SK-N-SH (cell line): ENCODE measurements at regions not wholly inside any gene's neighbourhood (a gene's known extent, or its start where the extent isn't known, plus 50 kb on each side); places are given as distances from the start of the nearest gene placed in this dataset.

ENCODE experiments used
- EP300 ChIP-seq, 2 experiments: IDR thresholded peaks; 2 replicates each; pipeline versions ENCODE4 v1.4.0 to v1.6.1; 2012; ENCODE audit warnings: borderline replicate concordance in 1 of 2, low read depth in 1 of 2, low read length in 1 of 2
- EZH2phosphoT487 ChIP-seq: fragments of 200-600 bp; sonication (generic); IDR thresholded peaks from 2 replicates; pipeline ENCODE4 v1.6.1; 2017; ENCODE audit warnings: low read depth, mixed run types, mild to moderate bottlenecking, antibody characterized with exemption, moderate library complexity, borderline replicate concordance
- FOSL2 ChIP-seq: IDR thresholded peaks from 2 replicates; pipeline ENCODE4 v1.4.0; 2012; ENCODE audit warnings: low read depth, mild to moderate bottlenecking, moderate library complexity, borderline replicate concordance
- GATA2 ChIP-seq: sonication (generic); formaldehyde crosslinking; IDR thresholded peaks from 2 replicates; pipeline ENCODE4 v1.5.0; 2020; ENCODE audit warnings: mild to moderate bottlenecking, missing genetic modification reagents
- POLR2AphosphoS5 ChIP-seq: IDR thresholded peaks from 2 replicates; pipeline ENCODE4 v1.6.1; 2012; ENCODE audit warnings: low read depth, low read length
- RAD21 ChIP-seq: IDR thresholded peaks from 2 replicates; pipeline ENCODE4 v1.6.1; 2012; ENCODE audit warnings: mild to moderate bottlenecking, low read length
- SMC3 ChIP-seq: IDR thresholded peaks from 2 replicates; pipeline ENCODE4 v1.6.1; 2012; ENCODE audit warnings: low read depth, low read length, improper control_type of control experiment
- TAF1 ChIP-seq: IDR thresholded peaks from 2 replicates; pipeline ENCODE4 v1.6.1; 2012; ENCODE audit warnings: low read depth, mild to moderate bottlenecking, low read length, moderate library complexity, borderline replicate concordance
- TF ChIP-seq, protein P1 (sequence below): fragments of 200-600 bp; sonication (generic); IDR thresholded peaks from 2 replicates; pipeline ENCODE4 v1.6.1; 2017; ENCODE audit warnings: antibody characterized with exemption, mild to moderate bottlenecking, moderate library complexity
- TF ChIP-seq, protein P2 (sequence below): fragments of 150-350 bp; IDR thresholded peaks from 2 replicates; pipeline ENCODE4 v1.6.1; 2017; ENCODE audit warnings: antibody characterized with exemption, low read length, low read depth, borderline replicate concordance

- TF ChIP-seq POLR2AphosphoS5, result no peak
- no peak for TF ChIP-seq TAF1
- no peak for TF ChIP-seq GATA2 (CRISPR knock-in tag)
- TF ChIP-seq, protein P1, sequence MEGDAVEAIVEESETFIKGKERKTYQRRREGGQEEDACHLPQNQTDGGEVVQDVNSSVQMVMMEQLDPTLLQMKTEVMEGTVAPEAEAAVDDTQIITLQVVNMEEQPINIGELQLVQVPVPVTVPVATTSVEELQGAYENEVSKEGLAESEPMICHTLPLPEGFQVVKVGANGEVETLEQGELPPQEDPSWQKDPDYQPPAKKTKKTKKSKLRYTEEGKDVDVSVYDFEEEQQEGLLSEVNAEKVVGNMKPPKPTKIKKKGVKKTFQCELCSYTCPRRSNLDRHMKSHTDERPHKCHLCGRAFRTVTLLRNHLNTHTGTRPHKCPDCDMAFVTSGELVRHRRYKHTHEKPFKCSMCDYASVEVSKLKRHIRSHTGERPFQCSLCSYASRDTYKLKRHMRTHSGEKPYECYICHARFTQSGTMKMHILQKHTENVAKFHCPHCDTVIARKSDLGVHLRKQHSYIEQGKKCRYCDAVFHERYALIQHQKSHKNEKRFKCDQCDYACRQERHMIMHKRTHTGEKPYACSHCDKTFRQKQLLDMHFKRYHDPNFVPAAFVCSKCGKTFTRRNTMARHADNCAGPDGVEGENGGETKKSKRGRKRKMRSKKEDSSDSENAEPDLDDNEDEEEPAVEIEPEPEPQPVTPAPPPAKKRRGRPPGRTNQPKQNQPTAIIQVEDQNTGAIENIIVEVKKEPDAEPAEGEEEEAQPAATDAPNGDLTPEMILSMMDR, result no peak
- no peak; the same call in 1 of the 2 replicates for TF ChIP-seq SMC3
- no peak for TF ChIP-seq EZH2phosphoT487
- no peak for TF ChIP-seq EP300 (IDR thresholded peaks at IDR 0.05; ENCODE audit: borderline replicate concordance in 1 of 2, low read depth in 1 of 2, low read length in 1 of 2)
- no peak for TF ChIP-seq FOSL2
- no peak for TF ChIP-seq RAD21
- TF ChIP-seq, protein P2, sequence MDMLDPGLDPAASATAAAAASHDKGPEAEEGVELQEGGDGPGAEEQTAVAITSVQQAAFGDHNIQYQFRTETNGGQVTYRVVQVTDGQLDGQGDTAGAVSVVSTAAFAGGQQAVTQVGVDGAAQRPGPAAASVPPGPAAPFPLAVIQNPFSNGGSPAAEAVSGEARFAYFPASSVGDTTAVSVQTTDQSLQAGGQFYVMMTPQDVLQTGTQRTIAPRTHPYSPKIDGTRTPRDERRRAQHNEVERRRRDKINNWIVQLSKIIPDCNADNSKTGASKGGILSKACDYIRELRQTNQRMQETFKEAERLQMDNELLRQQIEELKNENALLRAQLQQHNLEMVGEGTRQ, result no peak
Observed at GRCh38 chr3:184635126-184635525, 73.5 kb downstream of the EPHB3 start.
